ENCODE measurements at regions not wholly inside any gene's neighbourhood (a gene's known extent, or its start where the extent isn't known, plus 50 kb on each side); places are given as distances from the start of the nearest gene placed in this dataset.

GRCh38 chr5:158435161-158435616, 576.2 kb upstream of the CLINT1 start:
- no peak for TF ChIP-seq POLR2AphosphoS5 (IDR thresholded peaks at IDR 0.05)
- no peak for TF ChIP-seq CTCF (IDR thresholded peaks at IDR 0.05)
- TF ChIP-seq POLR2A (IDR thresholded peaks at IDR 0.05), result no peak
- no peak for TF ChIP-seq EP300 (IDR thresholded peaks at IDR 0.05)
